GM04503 (cell line): ENCODE measurements at regions not wholly inside any gene's neighbourhood (a gene's known extent, or its start where the extent isn't known, plus 50 kb on each side); places are given as distances from the start of the nearest gene placed in this dataset.
"Not testable (repeated sequence)": the region's sequence is repeated elsewhere in the genome, so short reads cannot be mapped to it uniquely, and the experiment has no call there.

Experiments
- DNase-seq: peaks from one replicate; pipeline ENCODE4 v3.0.0-alpha.2; 2012; ENCODE audit warnings: low read depth

GRCh38 chr14:38578278-38578681 is 322.4 kb upstream of the CLEC14A start:
- peak; percentile 30 for DNase-seq

- no peak for DNase-seq
Measured at GRCh38 chr14:38567703-38568102, 311.8 kb upstream of the CLEC14A start.

- DNase-seq: no peak
Measured at GRCh38 chr14:38561657-38562056, 305.8 kb upstream of the CLEC14A start.

GRCh38 chr14:38559711-38560110 is 303.8 kb upstream of the CLEC14A start:
- no peak for DNase-seq

GRCh38 chr14:38557391-38557790 is 301.5 kb upstream of the CLEC14A start:
- not testable (repeated sequence) for DNase-seq

GRCh38 chr14:38556252-38556651 is 300.4 kb upstream of the CLEC14A start:
- DNase-seq: no peak

- no peak for DNase-seq
Measured at GRCh38 chr14:38554026-38554425, 298.1 kb upstream of the CLEC14A start.

- peak; percentile 63 for DNase-seq
Measured at GRCh38 chr14:38553586-38553985, 297.7 kb upstream of the CLEC14A start.

GRCh38 chr14:38549564-38549963 is 293.7 kb upstream of the CLEC14A start:
- DNase-seq: no peak

- no peak for DNase-seq
Measured at GRCh38 chr14:38547961-38548490, 292.1 kb upstream of the CLEC14A start.

- DNase-seq: no peak
Measured at GRCh38 chr14:38546932-38547551, 291.1 kb upstream of the CLEC14A start.

- DNase-seq: no peak
Measured at GRCh38 chr14:38544776-38545175, 288.9 kb upstream of the CLEC14A start.

GRCh38 chr14:38543851-38544250 is 288.0 kb upstream of the CLEC14A start:
- not testable (repeated sequence) for DNase-seq

GRCh38 chr14:38538053-38538452 is 282.2 kb upstream of the CLEC14A start:
- DNase-seq: not testable (repeated sequence)

GRCh38 chr14:38536376-38537038 is 280.6 kb upstream of the CLEC14A start:
- DNase-seq: no peak

GRCh38 chr14:38528582-38528981 is 272.7 kb upstream of the CLEC14A start:
- DNase-seq: no peak

GRCh38 chr14:38527502-38527878 is 271.6 kb upstream of the CLEC14A start:
- no peak for DNase-seq

- no peak for DNase-seq
Measured at GRCh38 chr14:38526826-38527501, 271.1 kb upstream of the CLEC14A start.

- no peak for DNase-seq
Measured at GRCh38 chr14:38524636-38525509, 269.0 kb upstream of the CLEC14A start.

GRCh38 chr14:38522724-38523123 is 266.8 kb upstream of the CLEC14A start:
- DNase-seq: no peak

GRCh38 chr14:38521591-38521990 is 265.7 kb upstream of the CLEC14A start:
- no peak for DNase-seq

GRCh38 chr14:38517426-38517825 is 261.5 kb upstream of the CLEC14A start:
- DNase-seq: no peak
